ENCODE measurements at regions not wholly inside any gene's neighbourhood (a gene's known extent, or its start where the extent isn't known, plus 50 kb on each side); places are given as distances from the start of the nearest gene placed in this dataset.

DNA sequence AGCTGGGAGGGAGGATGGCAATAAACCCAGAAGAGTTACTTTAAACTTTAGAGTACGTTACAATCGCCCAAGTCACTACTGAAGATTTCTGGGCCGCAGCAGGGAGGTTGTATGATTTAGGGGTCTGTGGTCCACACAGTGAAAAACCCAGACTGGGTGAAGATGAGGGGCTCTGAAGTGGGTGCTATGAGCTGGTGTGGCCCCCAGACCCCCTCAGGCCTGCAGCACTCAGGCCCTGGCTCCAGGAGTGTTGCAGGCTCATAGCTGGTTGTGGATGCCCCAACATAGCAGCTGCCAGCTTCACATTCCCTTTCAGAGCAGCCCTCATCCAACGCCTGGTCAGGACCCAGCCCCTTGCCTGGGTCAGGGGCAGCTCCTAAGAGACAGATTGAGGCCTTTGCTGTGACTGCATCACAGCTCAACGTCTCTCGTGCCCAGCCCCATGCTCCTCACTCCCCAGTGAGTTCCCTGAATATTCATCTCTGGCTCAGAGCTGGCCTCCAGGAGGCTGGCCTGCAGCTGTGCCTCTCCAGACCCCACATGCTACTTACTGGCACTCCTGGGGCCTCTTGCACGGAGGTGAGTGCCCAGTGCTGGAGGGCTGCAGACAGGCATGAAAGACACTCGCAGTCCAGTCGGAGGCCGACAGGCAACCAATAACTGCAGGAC, 94.5 kb upstream of the MYCN start (continued):
- TF ChIP-seq REST (IDR thresholded peaks at IDR 0.05) (no peak), EP300 (IDR thresholded peaks at IDR 0.05) (no peak)

DNA sequence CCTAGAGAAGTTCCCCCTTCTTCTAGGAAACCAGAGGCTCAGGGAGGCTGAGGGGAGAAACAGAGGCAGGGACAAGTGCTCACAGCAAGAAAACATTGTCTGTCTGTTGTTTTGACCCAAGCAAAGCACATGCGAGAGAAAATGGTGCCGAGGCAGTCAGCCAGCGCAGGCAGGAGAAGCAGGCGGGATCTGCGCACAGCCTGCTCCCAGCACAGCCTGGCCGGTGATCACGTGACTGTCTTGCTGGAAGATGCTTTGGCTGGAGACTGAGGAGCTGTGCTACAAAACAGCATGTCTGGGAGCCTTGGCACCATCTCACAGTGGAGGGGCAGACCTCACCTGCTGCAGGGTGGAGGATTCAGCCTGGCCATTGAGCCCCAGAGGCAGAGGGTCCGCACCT, 93.7 kb upstream of the MYCN start:
- ATAC-seq (no peak), FAIRE-seq (no peak), DNase-seq (ENCODE audit: low read depth in 1 of 2, low spot score in 1 of 2) (no peak)
- TF ChIP-seq HOXB5 (CRISPR knock-in tag; IDR thresholded peaks at IDR 0.05) (no peak), JUNB (IDR thresholded peaks at IDR 0.05) (no peak), SMC3 (IDR thresholded peaks at IDR 0.05) (no peak), CEBPB (IDR thresholded peaks at IDR 0.05) (no peak), TFCP2L1 (CRISPR knock-in tag; IDR thresholded peaks at IDR 0.05) (no peak), FOXS1 (CRISPR knock-in tag; IDR thresholded peaks at IDR 0.05) (no peak), FOSL2 (IDR thresholded peaks at IDR 0.05) (no peak), FOSL2 (CRISPR knock-in tag; IDR thresholded peaks at IDR 0.05) (no peak), EHMT2 (IDR thresholded peaks at IDR 0.05; ENCODE audit: low read depth) (no peak), NPAS2 (CRISPR knock-in tag; IDR thresholded peaks at IDR 0.05; ENCODE audit: borderline replicate concordance) (no peak), ESRRA (IDR thresholded peaks at IDR 0.05; ENCODE audit: borderline replicate concordance, low read length) (no peak), SREBF2 (IDR thresholded peaks at IDR 0.05) (no peak), TP53 (CRISPR knock-in tag; IDR thresholded peaks at IDR 0.05) (no peak), BHLHE40 (IDR thresholded peaks at IDR 0.05; ENCODE audit: low read depth, low read length) (no peak)
- TF ChIP-seq, protein P1, sequence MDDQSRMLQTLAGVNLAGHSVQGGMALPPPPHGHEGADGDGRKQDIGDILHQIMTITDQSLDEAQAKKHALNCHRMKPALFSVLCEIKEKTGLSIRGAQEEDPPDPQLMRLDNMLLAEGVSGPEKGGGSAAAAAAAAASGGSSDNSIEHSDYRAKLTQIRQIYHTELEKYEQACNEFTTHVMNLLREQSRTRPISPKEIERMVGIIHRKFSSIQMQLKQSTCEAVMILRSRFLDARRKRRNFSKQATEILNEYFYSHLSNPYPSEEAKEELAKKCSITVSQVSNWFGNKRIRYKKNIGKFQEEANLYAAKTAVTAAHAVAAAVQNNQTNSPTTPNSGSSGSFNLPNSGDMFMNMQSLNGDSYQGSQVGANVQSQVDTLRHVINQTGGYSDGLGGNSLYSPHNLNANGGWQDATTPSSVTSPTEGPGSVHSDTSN (IDR thresholded peaks at IDR 0.05), result no peak
- TF ChIP-seq, protein P2, sequence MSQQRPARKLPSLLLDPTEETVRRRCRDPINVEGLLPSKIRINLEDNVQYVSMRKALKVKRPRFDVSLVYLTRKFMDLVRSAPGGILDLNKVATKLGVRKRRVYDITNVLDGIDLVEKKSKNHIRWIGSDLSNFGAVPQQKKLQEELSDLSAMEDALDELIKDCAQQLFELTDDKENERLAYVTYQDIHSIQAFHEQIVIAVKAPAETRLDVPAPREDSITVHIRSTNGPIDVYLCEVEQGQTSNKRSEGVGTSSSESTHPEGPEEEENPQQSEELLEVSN (IDR thresholded peaks at IDR 0.05; ENCODE audit: borderline replicate concordance, low read depth), result no peak
- no peaks in the 10 kb centered on the region for H3K4me1 ChIP-seq
- WGBS (ENCODE audit: missing lambda C conversion rate), result 85% methylated on average over 8 of the region's 8 CpGs
- H3K4me2 ChIP-seq, result no peak overlapping the region
- no peak overlapping the region for H3K4me3 ChIP-seq
- CTCF ChIA-PET, result no interaction called here
- H3K9me3 ChIP-seq, result no peaks in the 10 kb centered on the region; the same call in 2 of the 3 replicates
- H3K27ac ChIP-seq, result no peak overlapping the region
- POLR2A ChIA-PET, result no interaction called here

- ChIA-PET CTCF (interaction anchor here (0.7 kb wide), 1 partner anchor 89 kb away, joined by 3 read pairs; no protein-coding TSS in a partner anchor), POLR2A (no interaction called here)
- ATAC-seq, result no peak
- Histone ChIP-seq H3K4me1 (no peaks in the 10 kb centered on the region), H3K27ac (no peak overlapping the region), H3K9me3 (no peaks in the 10 kb centered on the region; the same call in 1 of the 3 replicates), H3K4me2 (no peak overlapping the region), H3K4me3 (no peak overlapping the region)
- 95% methylated on average over 1 of the region's 1 CpG for WGBS (ENCODE audit: missing lambda C conversion rate)
- TF ChIP-seq, protein P3, sequence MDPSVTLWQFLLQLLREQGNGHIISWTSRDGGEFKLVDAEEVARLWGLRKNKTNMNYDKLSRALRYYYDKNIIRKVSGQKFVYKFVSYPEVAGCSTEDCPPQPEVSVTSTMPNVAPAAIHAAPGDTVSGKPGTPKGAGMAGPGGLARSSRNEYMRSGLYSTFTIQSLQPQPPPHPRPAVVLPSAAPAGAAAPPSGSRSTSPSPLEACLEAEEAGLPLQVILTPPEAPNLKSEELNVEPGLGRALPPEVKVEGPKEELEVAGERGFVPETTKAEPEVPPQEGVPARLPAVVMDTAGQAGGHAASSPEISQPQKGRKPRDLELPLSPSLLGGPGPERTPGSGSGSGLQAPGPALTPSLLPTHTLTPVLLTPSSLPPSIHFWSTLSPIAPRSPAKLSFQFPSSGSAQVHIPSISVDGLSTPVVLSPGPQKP (IDR thresholded peaks at IDR 0.05; ENCODE audit: low read depth, low read length), result no peak
- TF ChIP-seq SREBF2 (IDR thresholded peaks at IDR 0.05) (no peak), MAZ (IDR thresholded peaks at IDR 0.05; ENCODE audit: borderline replicate concordance, low read depth, low read length) (no peak), HOXA7 (CRISPR knock-in tag; IDR thresholded peaks at IDR 0.05) (no peak), HOXB5 (CRISPR knock-in tag; IDR thresholded peaks at IDR 0.05) (no peak), CEBPB (IDR thresholded peaks at IDR 0.05) (no peak), EP300 (IDR thresholded peaks at IDR 0.05) (no peak), RFX5 (IDR thresholded peaks at IDR 0.05) (no peak), HOXB13 (CRISPR knock-in tag; IDR thresholded peaks at IDR 0.05; ENCODE audit: low read depth) (no peak), ESRRA (IDR thresholded peaks at IDR 0.05; ENCODE audit: borderline replicate concordance, low read length) (no peak), CBX8 (IDR thresholded peaks at IDR 0.05) (no peak), NR3C1 (IDR thresholded peaks at IDR 0.05) (no peak)
- DNase-seq (ENCODE audit: low read depth in 1 of 2, low spot score in 1 of 2), result no peak
- no peak for FAIRE-seq
These were observed 89.8 kb upstream of the MYCN start for GRCh38 chr2:15850534-15850933.

All from A549 (cell line).